CD4-positive, alpha-beta T cell (primary cell): ENCODE measurements at regions not wholly inside any gene's neighbourhood (a gene's known extent, or its start where the extent isn't known, plus 50 kb on each side); places are given as distances from the start of the nearest gene placed in this dataset.

Source experiments
- ATAC-seq: fragments of 200-7000 bp; cut with Tn5 transposase; one replicate; pipeline ENCODE4 v1.10.0; 2022; ENCODE audit warnings: mild to moderate bottlenecking; ENCODE audit not compliant: poor library complexity
- CTCF ChIA-PET: fragments of 350-600 bp; sonication (Branson Sonifier 250); formaldehyde crosslinking; loops from one replicate; lab custom pipeline; 2021; ENCODE audit warnings: antibody characterized with exemption, inconsistent platforms; lab: Charles Lee
- POLR2A ChIA-PET: fragments of 350-600 bp; sonication (Branson Sonifier 250); formaldehyde crosslinking; loops from one replicate; lab custom pipeline; 2021; ENCODE audit warnings: antibody characterized with exemption, inconsistent platforms; lab: Charles Lee
- DNase-seq, 14 experiments: peaks; one replicate each; pipeline ENCODE4 v3.0.0-alpha.2; 2013 to 2020; ENCODE audit warnings: mixed read lengths in 2 of 14
- H3K27ac ChIP-seq, 2 donors: one replicate each; pipeline versions ENCODE4 v1.5.1 to v1.7.0; 2013; ENCODE audit warnings: low read length in 2 of 2, low read depth in 1 of 2, mild to moderate bottlenecking in 1 of 2
- H3K27me3 ChIP-seq, 2 experiments: 1 replicate in 1 of 2; 2 replicates in 1 of 2; pipeline versions ENCODE4 v1.6.1 to v1.7.0; 2013; ENCODE audit warnings: low read length in 2 of 2, control low read depth in 1 of 2, mild to moderate bottlenecking in 1 of 2, moderate library complexity in 1 of 2; ENCODE audit not compliant: insufficient read depth in 2 of 2, control insufficient read depth in 1 of 2
- H3K36me3 ChIP-seq: one replicate; pipeline ENCODE4 v1.6.1; 2013; ENCODE audit warnings: low read length, control low read depth; ENCODE audit not compliant: insufficient read depth
- H3K4me1 ChIP-seq: one replicate; pipeline ENCODE4 v1.6.1; 2013; ENCODE audit warnings: low read length, control low read depth; ENCODE audit not compliant: insufficient read depth
- H3K4me3 ChIP-seq: one replicate; pipeline ENCODE4 v1.5.1; 2013; ENCODE audit warnings: mild to moderate bottlenecking, low read length, moderate library complexity
- H3K9me3 ChIP-seq, 2 experiments: 1 replicate in 1 of 2; 2 replicates in 1 of 2; pipeline versions ENCODE4 v1.6.1 to v1.7.0; 2013; ENCODE audit warnings: low read length in 2 of 2, mild to moderate bottlenecking in 2 of 2, control low read depth in 1 of 2, moderate library complexity in 1 of 2; ENCODE audit not compliant: control insufficient read depth in 1 of 2, insufficient read depth in 1 of 2
- H3K27ac Mint-ChIP-seq: one replicate; pipeline ENCODE4 v1.8.0; 2020; ENCODE audit warnings: mixed read lengths
- H3K27me3 Mint-ChIP-seq: one replicate; pipeline ENCODE4 v1.8.0; 2021; ENCODE audit warnings: mixed read lengths
- H3K36me3 Mint-ChIP-seq: one replicate; pipeline ENCODE4 v1.8.0; 2021; ENCODE audit warnings: low read depth, mixed read lengths
- H3K4me1 Mint-ChIP-seq: one replicate; pipeline ENCODE4 v1.8.0; 2021; ENCODE audit warnings: low read depth, mixed read lengths
- H3K4me3 Mint-ChIP-seq: one replicate; pipeline ENCODE4 v1.8.0; 2020; ENCODE audit warnings: mild to moderate bottlenecking, mixed read lengths
- H3K9me3 Mint-ChIP-seq: one replicate; pipeline ENCODE4 v1.8.0; 2020; ENCODE audit warnings: mixed read lengths
- intact Hi-C, 2 experiments: fragments of 100-400 bp; cut with DNase I in 1 of 2; cut with micrococcal nuclease in 1 of 2; formaldehyde crosslinking; loops; one replicate each; pipeline versions ENCODE4 v1.15.1 to v1.9.0; 2023 to 2025; cut with DNase I, micrococcal nuclease
- TF ChIP-seq, protein P1 (sequence below): fragments of 200-600 bp; IDR thresholded peaks from one replicate; pipeline ENCODE4 v1.8.0; 2022; ENCODE audit warnings: antibody characterized with exemption, mild to moderate bottlenecking

DNA sequence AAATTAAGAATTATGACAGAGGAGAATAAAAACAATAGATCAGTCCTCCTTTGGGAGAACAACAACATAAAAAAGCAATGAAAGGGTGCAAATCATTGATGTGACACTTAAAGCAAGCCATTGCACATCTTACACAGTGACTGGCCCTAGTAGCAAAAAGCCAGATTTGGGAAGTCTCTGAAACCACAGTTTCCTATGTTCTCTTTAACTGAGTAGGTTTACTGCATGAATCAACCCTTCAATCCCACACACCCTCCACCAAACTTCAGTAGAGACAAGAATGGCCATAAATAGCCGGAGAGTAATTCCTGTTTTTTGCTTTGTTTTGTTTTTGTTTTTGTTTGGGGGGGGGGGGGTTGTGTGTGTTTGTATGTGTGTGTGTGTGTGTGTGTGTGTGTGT is 180.8 kb downstream of the VEGFC start:
- Mint-ChIP-seq H3K36me3 (no peaks in the 10 kb centered on the region), H3K9me3 (peaks cover 3% of the 10 kb centered on the region), H3K27me3 (no peaks in the 10 kb centered on the region), H3K4me1 (no peaks in the 10 kb centered on the region), H3K4me3 (no peak overlapping the region), H3K27ac (no peak overlapping the region)
- Histone ChIP-seq H3K27ac (no peak overlapping the region), H3K27me3 (no peaks in the 10 kb centered on the region), H3K4me1 (no peaks in the 10 kb centered on the region), H3K36me3 (no peaks in the 10 kb centered on the region), H3K4me3 (no peak overlapping the region), H3K9me3 (no peaks in the 10 kb centered on the region)
- DNase-seq (no peak), ATAC-seq (no peak)
- ChIA-PET POLR2A (no interaction called here), CTCF (no interaction called here)
- intact Hi-C loops: no loop called here
- TF ChIP-seq, protein P1, sequence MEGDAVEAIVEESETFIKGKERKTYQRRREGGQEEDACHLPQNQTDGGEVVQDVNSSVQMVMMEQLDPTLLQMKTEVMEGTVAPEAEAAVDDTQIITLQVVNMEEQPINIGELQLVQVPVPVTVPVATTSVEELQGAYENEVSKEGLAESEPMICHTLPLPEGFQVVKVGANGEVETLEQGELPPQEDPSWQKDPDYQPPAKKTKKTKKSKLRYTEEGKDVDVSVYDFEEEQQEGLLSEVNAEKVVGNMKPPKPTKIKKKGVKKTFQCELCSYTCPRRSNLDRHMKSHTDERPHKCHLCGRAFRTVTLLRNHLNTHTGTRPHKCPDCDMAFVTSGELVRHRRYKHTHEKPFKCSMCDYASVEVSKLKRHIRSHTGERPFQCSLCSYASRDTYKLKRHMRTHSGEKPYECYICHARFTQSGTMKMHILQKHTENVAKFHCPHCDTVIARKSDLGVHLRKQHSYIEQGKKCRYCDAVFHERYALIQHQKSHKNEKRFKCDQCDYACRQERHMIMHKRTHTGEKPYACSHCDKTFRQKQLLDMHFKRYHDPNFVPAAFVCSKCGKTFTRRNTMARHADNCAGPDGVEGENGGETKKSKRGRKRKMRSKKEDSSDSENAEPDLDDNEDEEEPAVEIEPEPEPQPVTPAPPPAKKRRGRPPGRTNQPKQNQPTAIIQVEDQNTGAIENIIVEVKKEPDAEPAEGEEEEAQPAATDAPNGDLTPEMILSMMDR: no peak

DNA sequence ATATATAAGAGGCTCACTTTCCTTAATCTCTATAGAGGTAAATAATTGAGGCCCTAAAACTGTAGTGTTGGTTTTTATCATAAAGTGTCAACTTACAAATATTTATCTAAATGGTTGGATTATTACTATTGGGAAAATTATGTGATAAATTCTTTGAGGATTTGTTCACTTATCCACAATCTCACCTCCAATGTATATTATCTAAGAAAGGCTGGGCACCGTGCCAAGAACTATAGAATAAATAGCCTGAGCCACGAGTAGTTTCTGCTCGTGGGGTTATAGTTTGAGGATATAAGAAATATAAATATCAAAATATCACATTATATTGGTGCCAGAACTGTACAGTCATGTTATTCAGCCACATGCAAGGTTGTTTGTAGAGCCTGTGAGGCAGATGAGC is 177.9 kb downstream of the VEGFC start:
- Mint-ChIP-seq H3K4me3 (no peak overlapping the region), H3K27ac (no peak overlapping the region), H3K9me3 (no peaks in the 10 kb centered on the region), H3K4me1 (no peaks in the 10 kb centered on the region), H3K36me3 (no peaks in the 10 kb centered on the region), H3K27me3 (peaks cover 6% of the 10 kb centered on the region)
- Histone ChIP-seq H3K4me1 (no peaks in the 10 kb centered on the region), H3K4me3 (no peak overlapping the region), H3K27ac (no peak overlapping the region), H3K9me3 (no peaks in the 10 kb centered on the region), H3K27me3 (no peaks in the 10 kb centered on the region), H3K36me3 (no peaks in the 10 kb centered on the region)
- TF ChIP-seq, protein P1: no peak
- DNase-seq: no peak
- intact Hi-C loops: no loop called here
- POLR2A ChIA-PET: no interaction called here
- CTCF ChIA-PET: no interaction called here
- ATAC-seq: no peak

- Histone ChIP-seq H3K4me3 (no peak overlapping the region), H3K4me1 (no peaks in the 10 kb centered on the region), H3K9me3 (no peaks in the 10 kb centered on the region), H3K27me3 (no peaks in the 10 kb centered on the region), H3K27ac (no peak overlapping the region), H3K36me3 (no peaks in the 10 kb centered on the region)
- no peak for ATAC-seq
- DNase-seq: no peak
- Mint-ChIP-seq H3K27ac (no peak overlapping the region), H3K27me3 (peaks cover 9% of the 10 kb centered on the region), H3K4me1 (no peaks in the 10 kb centered on the region), H3K36me3 (no peaks in the 10 kb centered on the region), H3K9me3 (peaks cover 3% of the 10 kb centered on the region), H3K4me3 (no peak overlapping the region)
- intact Hi-C loops: no loop called here
- ChIA-PET CTCF (no interaction called here), POLR2A (no interaction called here)
- TF ChIP-seq, protein P1: no peak
These were observed 176.6 kb downstream of the VEGFC start for GRCh38 chr4:176616151-176616550.
